ENCODE measurements at regions not wholly inside any gene's neighbourhood (a gene's known extent, or its start where the extent isn't known, plus 50 kb on each side); places are given as distances from the start of the nearest gene placed in this dataset.

GRCh38 chr4:36394352-36394903, 113.0 kb downstream of the DTHD1 start:
- peak; percentile 10 for DNase-seq (ENCODE audit: low read depth)

GRCh38 chr4:36399762-36400353, 118.4 kb downstream of the DTHD1 start:
- peak; percentile 9 for DNase-seq (ENCODE audit: low read depth)

GRCh38 chr4:36402008-36402758, 120.8 kb downstream of the DTHD1 start:
- DNase-seq (ENCODE audit: low read depth) = no peak

GRCh38 chr4:36411338-36411737, 129.9 kb downstream of the DTHD1 start:
- no peak for DNase-seq (ENCODE audit: low read depth)

- DNase-seq (ENCODE audit: low read depth) = no peak
Observed at GRCh38 chr4:36414248-36414647, 132.8 kb downstream of the DTHD1 start.

- no peak for DNase-seq (ENCODE audit: low read depth)
Observed at GRCh38 chr4:36417146-36417545, 135.7 kb downstream of the DTHD1 start.

- DNase-seq (ENCODE audit: low read depth) = no peak
Observed at GRCh38 chr4:36420111-36420679, 138.8 kb downstream of the DTHD1 start.

GRCh38 chr4:36422607-36423006, 141.2 kb downstream of the DTHD1 start:
- no peak for DNase-seq (ENCODE audit: low read depth)

GRCh38 chr4:36426741-36427140, 145.3 kb downstream of the DTHD1 start:
- no peak for DNase-seq (ENCODE audit: low read depth)

GRCh38 chr4:36427696-36428095, 146.3 kb downstream of the DTHD1 start:
- DNase-seq (ENCODE audit: low read depth) = no peak

GRCh38 chr4:36432586-36432985, 151.2 kb downstream of the DTHD1 start:
- no peak for DNase-seq (ENCODE audit: low read depth)

GRCh38 chr4:36439556-36439955, 158.1 kb downstream of the DTHD1 start:
- no peak for DNase-seq (ENCODE audit: low read depth)

- no peak for DNase-seq (ENCODE audit: low read depth)
Observed at GRCh38 chr4:36445480-36445879, 164.1 kb downstream of the DTHD1 start.

GRCh38 chr4:36446275-36446674, 164.9 kb downstream of the DTHD1 start:
- no peak for DNase-seq (ENCODE audit: low read depth)

GRCh38 chr4:36461344-36461743, 179.9 kb downstream of the DTHD1 start:
- no peak for DNase-seq (ENCODE audit: low read depth)

GRCh38 chr4:36467670-36468069, 186.3 kb downstream of the DTHD1 start:
- no peak for DNase-seq (ENCODE audit: low read depth)

- DNase-seq (ENCODE audit: low read depth) = no peak
Observed at GRCh38 chr4:36471903-36472302, 190.5 kb downstream of the DTHD1 start.

- DNase-seq (ENCODE audit: low read depth) = no peak
Observed at GRCh38 chr4:36476135-36476534, 194.7 kb downstream of the DTHD1 start.

- DNase-seq (ENCODE audit: low read depth) = no peak
Observed at GRCh38 chr4:36477861-36478260, 196.4 kb downstream of the DTHD1 start.

- no peak for DNase-seq (ENCODE audit: low read depth)
Observed at GRCh38 chr4:36485885-36486284, 204.5 kb downstream of the DTHD1 start.

- no peak for DNase-seq (ENCODE audit: low read depth)
Observed at GRCh38 chr4:36489798-36490197, 208.4 kb downstream of the DTHD1 start.

GRCh38 chr4:36492041-36492440, 210.6 kb downstream of the DTHD1 start:
- DNase-seq (ENCODE audit: low read depth) = no peak

GRCh38 chr4:36492590-36492989, 211.2 kb downstream of the DTHD1 start:
- DNase-seq (ENCODE audit: low read depth) = no peak
